GM12878 (cell line): ENCODE measurements at regions not wholly inside any gene's neighbourhood (a gene's known extent, or its start where the extent isn't known, plus 50 kb on each side); places are given as distances from the start of the nearest gene placed in this dataset.

Source experiments
- ATAC-seq: fragments of 200-7000 bp; cut with Tn5 transposase; 3 replicates; pipeline ENCODE4 v1.9.1; 2020; ENCODE audit warnings: mild to moderate bottlenecking, moderate library complexity
- BruUV-seq: library from RNA; stranded (reverse); fragments of 400-500 nt; replicated peaks from 2 replicates; lab custom pipeline; 2021; lab: Mats Ljungman, UMichigan
- CTCF ChIA-PET: fragments of 300-600 bp; sonication (Branson Sonifier 250); formaldehyde crosslinking; extraction: SDS; loops from one replicate; lab custom pipeline; 2021; ENCODE audit warnings: inconsistent platforms; lab: Yijun Ruan, JAX
- POLR2A ChIA-PET: fragments of 350-600 bp; formaldehyde crosslinking; extraction: SDS; loops from one replicate; lab custom pipeline; 2021; ENCODE audit warnings: inconsistent platforms; lab: Charles Lee
- RAD21 ChIA-PET: fragments of 300-600 bp; sonication (Branson Sonifier 250); formaldehyde crosslinking; loops from one replicate; lab custom pipeline; 2023; ENCODE audit warnings: antibody characterized with exemption; ENCODE audit not compliant: unreplicated experiment; lab: Charles Lee
- SMC1A ChIA-PET: fragments of 300-600 bp; sonication (Branson Sonifier 250); formaldehyde crosslinking; loops from one replicate; lab custom pipeline; 2023; ENCODE audit not compliant: unreplicated experiment, uncharacterized antibody; lab: Charles Lee
- DNase-seq: peaks from one replicate; pipeline ENCODE4 v3.0.0-alpha.2; 2011; ENCODE audit warnings: low read depth, low spot score
- FAIRE-seq: peaks from 3 replicates; lab custom pipeline; 2011; peaks lifted over from hg19 to GRCh38; lab: Jason Lieb, UNC
- H2AFZ ChIP-seq: 2 replicates; pipeline ENCODE4 v1.6.0; 2011; ENCODE audit warnings: low read depth, low read length, control low read depth; ENCODE audit not compliant: control insufficient read depth
- H3K27ac ChIP-seq: 2 replicates; pipeline ENCODE4 v1.5.1; 2011; ENCODE audit warnings: control low read depth; ENCODE audit not compliant: control insufficient read depth, insufficient read depth
- H3K27me3 ChIP-seq, 2 experiments: replicated peaks in 1 of 2; 2 replicates each; pipeline versions ENCODE4 v1.6.0 to v1.6.1; 2011; ENCODE audit warnings: low read length in 1 of 2; ENCODE audit not compliant: control insufficient read depth in 2 of 2, insufficient read depth in 2 of 2
- H3K36me3 ChIP-seq, 2 experiments: 2 replicates each; pipeline ENCODE4 v1.5.1; 2011; ENCODE audit warnings: low read length in 1 of 2; ENCODE audit not compliant: control insufficient read depth in 2 of 2, insufficient read depth in 2 of 2
- H3K4me1 ChIP-seq: 2 replicates; pipeline ENCODE4 v1.6.1; 2011; ENCODE audit warnings: mild to moderate bottlenecking, low read length, moderate library complexity, mixed read lengths; ENCODE audit not compliant: control insufficient read depth, insufficient read depth
- H3K4me2 ChIP-seq: 2 replicates; pipeline ENCODE4 v1.6.0; 2011; ENCODE audit warnings: control low read depth; ENCODE audit not compliant: control insufficient read depth, insufficient read depth
- H3K4me3 ChIP-seq: fragments of 200-600 bp; sonication (generic); 2 replicates; pipeline ENCODE4 v1.5.1; 2016
- H3K79me2 ChIP-seq: 2 replicates; pipeline ENCODE4 v1.6.0; 2011; ENCODE audit warnings: low read length; ENCODE audit not compliant: control insufficient read depth, insufficient read depth
- H3K9ac ChIP-seq: 2 replicates; pipeline ENCODE4 v1.8.0; 2011; ENCODE audit warnings: low read length, control low read depth, mixed read lengths; ENCODE audit not compliant: control insufficient read depth, insufficient read depth
- H3K9me3 ChIP-seq: replicated peaks from 3 replicates; pipeline ENCODE4 v1.5.1; 2011; ENCODE audit warnings: mild to moderate bottlenecking, low read length; ENCODE audit not compliant: control insufficient read depth, insufficient read depth
- H4K20me1 ChIP-seq: 2 replicates; pipeline ENCODE4 v1.6.0; 2011; ENCODE audit not compliant: control insufficient read depth, insufficient read depth
- EP300 ChIP-seq, 2 experiments: fragments of 150-350 bp in 1 of 2; IDR thresholded peaks; 2 replicates each; pipeline ENCODE4 v1.6.1; 2011 to 2012; ENCODE audit warnings: low read depth in 2 of 2, low read length in 2 of 2, borderline replicate concordance in 1 of 2, improper control_type of control experiment in 1 of 2, inconsistent platforms in 1 of 2; ENCODE audit not compliant: control insufficient read depth in 1 of 2
- KLF5 ChIP-seq: fragments of 450-650 bp; IDR thresholded peaks from 2 replicates; pipeline ENCODE4 v1.6.1; 2014; ENCODE audit warnings: mild to moderate bottlenecking; ENCODE audit not compliant: partially characterized antibody
- ZBTB40 ChIP-seq: fragments of 450-650 bp; IDR thresholded peaks from 2 replicates; pipeline ENCODE4 v1.6.1; 2016; ENCODE audit warnings: mild to moderate bottlenecking, moderate library complexity, borderline replicate concordance
- WGBS: methylation state at CpG from one replicate; pipeline ENCODE4 v1.1.6; 2016; ENCODE audit warnings: low lambda C conversion rate; ENCODE audit not compliant: insufficient replicate concordance, insufficient coverage; ENCODE audit errors: missing lambda C conversion rate; 5-methylcytosine and 5-hydroxymethylcytosine counted together
- in situ Hi-C: fragments of 300-500 bp; cut with MboI; formaldehyde crosslinking; loops from 9 replicates; pipeline ENCODE4 v1.14.3; 2018; ENCODE audit warnings: mixed read lengths
- intact Hi-C: fragments of 100-400 bp; cut with micrococcal nuclease; formaldehyde crosslinking; loops from one replicate; pipeline ENCODE4 v1.14.2; 2022; ENCODE audit not compliant: unreplicated experiment

DNA sequence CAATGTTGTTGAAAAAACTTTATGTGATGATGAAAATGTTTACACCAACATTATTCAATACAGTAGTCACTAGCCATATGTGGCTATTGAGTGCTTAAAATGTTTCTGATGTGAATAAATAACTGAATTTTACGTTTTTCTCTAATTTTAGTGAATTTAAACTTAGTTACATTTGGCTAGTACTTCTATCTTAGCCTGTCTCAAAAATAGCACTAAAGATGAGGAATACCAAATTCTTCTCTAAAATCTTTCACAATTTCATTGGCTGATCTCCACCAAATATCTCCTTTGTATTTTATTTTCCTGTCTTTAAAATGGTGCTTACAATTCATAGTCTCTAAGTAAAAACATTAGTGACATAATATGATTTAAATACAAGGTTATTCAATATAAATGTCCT is 83.7 kb upstream of the RND3 start:
- peaks cover 1% of the 10 kb centered on the region; the same call in 2 of the 3 replicates for H3K9me3 ChIP-seq
- ATAC-seq: no peak
- H3K36me3 ChIP-seq: no peaks in the 10 kb centered on the region
- ChIA-PET RAD21 (interaction anchor here (1.1 to 6.9 kb wide), 5 partner anchors 10 to 95 kb away, joined by 3 to 71 read pairs (median 4); no protein-coding TSS in a partner anchor), POLR2A (interaction anchor here (0.7 to 5.3 kb wide), 3 partner anchors 16 to 51 kb away, joined by 3 to 40 read pairs (median 3); no protein-coding TSS in a partner anchor), CTCF (interaction anchor here (0.7 to 0.9 kb wide), 2 partner anchors 14 to 146 kb away, joined by 3 read pairs; no protein-coding TSS in a partner anchor)
- H3K4me1 ChIP-seq: peaks cover 3% of the 10 kb centered on the region; the same call in 1 of the 2 replicates
- no peaks in the 10 kb centered on the region for H4K20me1 ChIP-seq
- BruUV-seq: no TSS peak
- no peak overlapping the region for H3K4me2 ChIP-seq
- in situ Hi-C loops (no loop called here), intact Hi-C loops (no loop called here)
- DNase-seq: no peak
- WGBS: 0% methylated on average over 1 of the region's 1 CpG
- H3K79me2 ChIP-seq: no peaks in the 10 kb centered on the region
- no peak overlapping the region for H3K4me3 ChIP-seq
- no peak for TF ChIP-seq KLF5
- TF ChIP-seq EP300 (IDR thresholded peaks at IDR 0.05; ENCODE audit: borderline replicate concordance in 1 of 2, control insufficient read depth in 1 of 2, low read depth in 2 of 2, low read length in 2 of 2): no peak
- peak; percentile 84; the same call in 1 of the 2 replicates for TF ChIP-seq ZBTB40
- TF ChIP-seq, all 136 proteins: peak for 1
- H2AFZ ChIP-seq: no peak overlapping the region
- no peak overlapping the region for H3K9ac ChIP-seq
- H3K27me3 ChIP-seq: no peaks in the 10 kb centered on the region
- FAIRE-seq: no peak
- SMC1A ChIA-PET: interaction anchor here (1.0 to 11.1 kb wide), 9 partner anchors 8 to 43 kb away, joined by 3 to 123 read pairs (median 20); no protein-coding TSS in a partner anchor
- no peak overlapping the region for H3K27ac ChIP-seq
